B cell (primary cell): ENCODE measurements at regions not wholly inside any gene's neighbourhood (a gene's known extent, or its start where the extent isn't known, plus 50 kb on each side); places are given as distances from the start of the nearest gene placed in this dataset.
"Not testable (repeated sequence)": the region's sequence is repeated elsewhere in the genome, so short reads cannot be mapped to it uniquely, and the experiment has no call there.

Source experiments
- CTCF ChIP-seq: fragments of 200-600 bp; IDR thresholded peaks from one replicate; pipeline ENCODE4 v1.8.0; 2022; ENCODE audit warnings: antibody characterized with exemption, mild to moderate bottlenecking
- EZH2 ChIP-seq: IDR thresholded peaks from 2 replicates; pipeline ENCODE4 v1.6.1; 2012; ENCODE audit warnings: borderline replicate concordance, low read depth, mild to moderate bottlenecking, moderate library complexity, low read length; ENCODE audit not compliant: insufficient read depth, poor library complexity, severe bottlenecking

DNA sequence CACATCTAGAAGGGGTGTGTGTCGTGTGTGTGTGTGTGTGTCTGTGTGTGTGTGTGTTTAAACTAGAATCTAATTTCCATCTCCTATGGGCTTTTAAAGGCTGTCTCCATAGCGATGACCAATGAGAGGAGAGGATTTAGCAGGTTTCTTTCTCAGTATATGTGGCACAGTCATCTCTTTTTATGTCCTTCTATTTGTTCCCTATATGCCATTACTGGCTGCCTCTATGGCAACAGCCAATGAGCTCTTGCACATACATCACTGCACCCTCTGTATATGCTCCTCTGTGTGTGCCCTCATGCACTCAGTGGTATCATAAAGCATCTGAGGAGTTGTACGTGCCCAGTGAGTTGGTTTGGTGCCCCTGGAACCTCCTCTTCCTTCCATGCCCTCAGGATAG lies 378.2 kb upstream of the SMIM30 start:
- TF ChIP-seq CTCF, EZH2: not testable (repeated sequence)
